ENCODE measurements at regions not wholly inside any gene's neighbourhood (a gene's known extent, or its start where the extent isn't known, plus 50 kb on each side); places are given as distances from the start of the nearest gene placed in this dataset.

DNA sequence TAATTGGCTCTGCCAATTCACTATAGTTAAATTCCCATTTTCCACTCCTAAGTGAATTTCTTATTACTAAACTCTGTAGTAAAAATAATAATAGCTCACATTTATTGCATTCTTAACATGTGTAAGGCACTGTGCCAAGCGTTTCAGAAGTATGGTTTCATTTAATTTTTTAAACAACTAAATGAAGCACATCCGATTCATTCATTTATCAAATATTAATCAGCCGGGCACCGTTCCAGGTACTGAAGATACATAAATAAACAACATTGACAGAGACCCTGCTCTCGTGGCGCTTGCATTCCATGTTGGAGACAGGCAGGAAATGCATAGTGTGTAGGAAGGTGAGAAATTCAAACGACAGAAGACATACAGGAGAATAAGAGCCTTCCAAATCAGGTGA lies 423.2 kb upstream of the JARID2 start:
- Histone ChIP-seq H3K27me3 (no peaks in the 10 kb centered on the region), H3K36me3 (no peaks in the 10 kb centered on the region), H3K4me1 (peaks cover 0 to 10% (median 0%) of the 10 kb centered on the region in 4 donors), H3K27ac (no peak overlapping the region), H3K9me3 (no peaks in the 10 kb centered on the region), H3K4me3 (no peak overlapping the region)
- WGBS, 2 donors, result 83 to 92% methylated on average over 7 of the region's 7 CpGs
- no peak for DNase-seq
- TF ChIP-seq EP300 (IDR thresholded peaks at IDR 0.05) (no peak), POLR2A (IDR thresholded peaks at IDR 0.05) (no peak), POLR2AphosphoS5 (IDR thresholded peaks at IDR 0.05) (no peak)
- TF ChIP-seq, protein P1, sequence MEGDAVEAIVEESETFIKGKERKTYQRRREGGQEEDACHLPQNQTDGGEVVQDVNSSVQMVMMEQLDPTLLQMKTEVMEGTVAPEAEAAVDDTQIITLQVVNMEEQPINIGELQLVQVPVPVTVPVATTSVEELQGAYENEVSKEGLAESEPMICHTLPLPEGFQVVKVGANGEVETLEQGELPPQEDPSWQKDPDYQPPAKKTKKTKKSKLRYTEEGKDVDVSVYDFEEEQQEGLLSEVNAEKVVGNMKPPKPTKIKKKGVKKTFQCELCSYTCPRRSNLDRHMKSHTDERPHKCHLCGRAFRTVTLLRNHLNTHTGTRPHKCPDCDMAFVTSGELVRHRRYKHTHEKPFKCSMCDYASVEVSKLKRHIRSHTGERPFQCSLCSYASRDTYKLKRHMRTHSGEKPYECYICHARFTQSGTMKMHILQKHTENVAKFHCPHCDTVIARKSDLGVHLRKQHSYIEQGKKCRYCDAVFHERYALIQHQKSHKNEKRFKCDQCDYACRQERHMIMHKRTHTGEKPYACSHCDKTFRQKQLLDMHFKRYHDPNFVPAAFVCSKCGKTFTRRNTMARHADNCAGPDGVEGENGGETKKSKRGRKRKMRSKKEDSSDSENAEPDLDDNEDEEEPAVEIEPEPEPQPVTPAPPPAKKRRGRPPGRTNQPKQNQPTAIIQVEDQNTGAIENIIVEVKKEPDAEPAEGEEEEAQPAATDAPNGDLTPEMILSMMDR (IDR thresholded peaks at IDR 0.05), result no peak
- intact Hi-C loops (cut with DNase I), result no loop called here

DNA sequence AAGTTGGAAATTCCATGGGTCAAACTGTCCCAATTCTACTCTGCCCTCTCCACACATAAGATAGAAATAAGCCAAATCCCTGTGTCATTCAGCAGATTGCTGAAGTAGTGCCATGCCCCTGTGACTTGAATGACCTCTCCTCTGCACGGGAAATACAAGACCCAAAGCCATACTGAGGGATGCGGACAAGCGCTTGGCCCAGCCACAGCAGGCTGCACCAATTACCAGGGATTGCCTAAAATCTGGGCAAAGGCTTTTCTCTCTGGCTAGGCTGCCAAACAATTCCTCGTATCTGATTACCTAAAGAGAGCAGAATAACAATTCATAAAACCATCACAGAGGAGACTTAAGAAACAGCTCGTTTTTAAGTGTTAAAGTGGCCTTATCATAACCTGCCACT lies 421.8 kb upstream of the JARID2 start:
- intact Hi-C loops (cut with DNase I), result no loop called here

DNA sequence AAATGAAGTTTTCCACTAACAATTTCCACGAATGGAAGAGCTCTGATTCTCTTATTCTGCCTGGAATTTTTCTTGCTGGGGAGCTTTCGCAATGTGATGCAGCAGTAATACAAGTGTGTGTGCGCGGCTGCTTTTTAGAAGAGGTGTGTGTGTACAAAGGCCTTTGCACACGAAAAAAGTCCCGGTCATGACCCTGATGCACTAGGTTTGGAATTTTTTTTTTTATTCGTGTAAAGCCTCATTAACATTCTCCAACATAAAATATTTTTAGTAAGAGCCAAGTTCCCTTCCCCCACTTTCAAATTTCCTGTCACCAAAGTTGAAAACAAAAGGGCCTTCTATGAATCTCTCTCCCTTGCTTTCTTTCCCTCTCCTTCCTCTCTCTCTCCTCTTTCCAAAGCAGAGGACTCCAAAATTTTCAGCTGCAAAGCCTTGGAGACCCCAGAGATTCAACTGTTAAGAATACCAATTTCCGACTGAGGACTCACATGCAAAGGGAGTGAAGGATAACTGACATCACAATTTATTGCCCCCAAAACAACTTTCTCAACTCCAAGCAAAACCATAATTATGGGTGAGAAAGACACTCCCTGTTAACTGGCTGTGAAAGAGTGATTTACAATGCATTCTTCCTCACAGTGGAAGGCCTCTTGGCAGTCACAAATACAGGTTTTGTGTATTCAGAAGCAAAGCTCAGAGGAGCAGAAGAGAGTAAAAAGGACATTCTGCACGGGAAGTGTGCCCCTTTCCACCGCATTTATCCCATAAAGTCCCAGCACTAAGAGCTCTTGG lies 421.2 kb upstream of the JARID2 start:
- intact Hi-C loops (cut with DNase I), result no loop called here
- Histone ChIP-seq H3K4me3 (no peak overlapping the region), H3K27ac (peak overlapping the region in 1 of 4 donors; percentile 33), H3K27me3 (no peaks in the 10 kb centered on the region), H3K4me1 (peaks cover 0 to 10% (median 0%) of the 10 kb centered on the region in 4 donors), H3K9me3 (no peaks in the 10 kb centered on the region), H3K36me3 (no peaks in the 10 kb centered on the region)
- TF ChIP-seq POLR2A (IDR thresholded peaks at IDR 0.05) (no peak), EP300 (IDR thresholded peaks at IDR 0.05) (no peak), POLR2AphosphoS5 (IDR thresholded peaks at IDR 0.05) (no peak)
- TF ChIP-seq, protein P1 (IDR thresholded peaks at IDR 0.05), result no peak
- DNase-seq, result no peak
- 25 to 60% methylated on average over 10 of the region's 10 CpGs for WGBS, 2 donors

More for the DNA sequence above, 421.8 kb upstream of the JARID2 start:
- H3K4me3 ChIP-seq, result no peak overlapping the region
- peak overlapping the region in 1 of 4 donors; percentile 33 for H3K27ac ChIP-seq
- no peak for DNase-seq
- 49 to 74% methylated on average over 5 of the region's 5 CpGs for WGBS, 2 donors
- no peaks in the 10 kb centered on the region for H3K27me3 ChIP-seq
- peaks cover 0 to 10% (median 0%) of the 10 kb centered on the region in 4 donors for H3K4me1 ChIP-seq
- no peaks in the 10 kb centered on the region for H3K9me3 ChIP-seq
- no peaks in the 10 kb centered on the region for H3K36me3 ChIP-seq
- no peak for TF ChIP-seq POLR2AphosphoS5 (IDR thresholded peaks at IDR 0.05)
- TF ChIP-seq, protein P1 (IDR thresholded peaks at IDR 0.05), result no peak
- TF ChIP-seq POLR2A (IDR thresholded peaks at IDR 0.05), result no peak
- no peak for TF ChIP-seq EP300 (IDR thresholded peaks at IDR 0.05)

DNA sequence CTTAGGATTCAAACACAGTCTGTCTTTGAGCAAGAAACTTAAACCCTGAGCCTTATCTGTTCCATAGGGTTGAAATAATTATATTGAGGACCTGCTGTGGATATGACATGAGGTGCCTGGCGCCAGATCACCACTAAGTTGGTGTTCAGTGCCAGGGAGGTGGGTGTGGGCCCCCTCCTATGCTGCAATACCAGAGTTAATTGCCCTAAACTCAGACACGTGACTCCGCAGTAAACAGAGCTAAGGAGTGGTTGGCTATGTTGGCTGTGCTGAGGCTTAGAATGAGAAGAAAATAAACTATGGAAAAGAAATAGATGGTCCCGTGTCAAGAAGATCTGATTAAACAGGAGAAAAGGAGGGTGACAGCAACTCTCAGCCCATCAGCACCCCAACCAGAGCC lies 419.4 kb upstream of the JARID2 start:
- DNase-seq, result no peak
- Histone ChIP-seq H3K4me1 (peaks cover 0 to 10% (median 0%) of the 10 kb centered on the region in 4 donors), H3K27me3 (no peaks in the 10 kb centered on the region), H3K27ac (no peak overlapping the region), H3K36me3 (no peaks in the 10 kb centered on the region), H3K9me3 (no peaks in the 10 kb centered on the region), H3K4me3 (no peak overlapping the region)
- intact Hi-C loops (cut with DNase I), result no loop called here
- TF ChIP-seq POLR2AphosphoS5 (IDR thresholded peaks at IDR 0.05) (no peak), EP300 (IDR thresholded peaks at IDR 0.05) (no peak), POLR2A (IDR thresholded peaks at IDR 0.05) (no peak)
- TF ChIP-seq, protein P1 (IDR thresholded peaks at IDR 0.05), result no peak
- 17 to 64% methylated on average over 4 of the region's 4 CpGs for WGBS, 2 donors

Measured in sigmoid colon (tissue), 6 donors.